ENCODE measurements at regions not wholly inside any gene's neighbourhood (a gene's known extent, or its start where the extent isn't known, plus 50 kb on each side); places are given as distances from the start of the nearest gene placed in this dataset.

DNA sequence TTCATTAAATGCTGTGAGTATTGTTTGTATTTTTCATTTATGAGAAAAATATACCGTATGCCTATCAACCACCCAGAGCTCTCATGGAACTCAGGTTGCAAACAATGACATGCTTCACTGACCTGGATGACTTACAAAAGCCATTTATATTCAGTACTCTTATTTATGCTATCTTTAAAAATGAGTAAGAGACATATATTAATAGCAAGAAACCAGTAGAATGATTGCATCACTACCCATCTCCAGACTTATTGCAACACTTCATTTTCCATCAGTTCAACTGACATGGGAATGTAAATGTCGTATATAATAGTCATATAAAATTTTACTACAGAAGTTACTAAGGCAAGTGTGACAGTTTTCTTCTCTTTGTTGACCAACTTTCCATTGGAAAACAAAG is 69.1 kb downstream of the OTP start:
- no peak for DNase-seq

DNA sequence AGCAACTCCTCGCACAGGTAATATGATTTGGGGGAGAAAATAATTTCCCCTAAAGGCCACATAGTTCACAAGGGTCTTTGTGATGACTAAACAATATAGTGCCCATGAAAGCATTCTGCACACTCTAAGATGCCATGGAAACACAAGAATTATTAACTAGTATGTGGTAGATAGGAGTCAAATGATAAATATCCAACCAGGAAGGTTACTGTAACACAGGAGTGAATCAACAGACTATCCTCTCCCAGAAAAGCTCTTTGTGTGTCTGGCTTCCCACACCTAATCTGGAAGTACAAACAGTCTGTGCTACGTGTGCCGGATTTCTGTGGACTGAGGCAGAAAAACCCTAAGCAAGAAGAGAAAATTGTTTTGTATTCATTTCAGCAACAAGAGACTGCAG is 70.0 kb downstream of the OTP start:
- DNase-seq: peak; percentile 63

DNA sequence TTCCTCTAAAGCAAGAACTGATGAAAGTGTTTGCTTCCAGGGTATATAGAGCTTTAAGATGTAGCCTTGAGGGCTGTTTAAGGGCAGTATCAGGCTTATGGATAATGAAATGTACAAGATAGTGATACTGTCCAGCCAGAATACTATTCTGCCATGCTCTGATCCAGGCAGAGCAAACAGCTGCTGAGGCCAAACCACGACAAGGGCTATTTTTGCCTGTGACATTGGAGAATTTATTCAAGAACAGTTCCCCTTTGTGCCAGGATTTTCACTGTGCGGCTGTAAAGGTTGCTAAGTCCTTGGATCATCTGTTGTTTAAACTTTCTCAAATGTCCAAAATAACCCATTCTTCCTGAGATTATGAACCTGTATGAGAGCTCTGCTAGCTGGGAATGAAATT is 70.4 kb downstream of the OTP start:
- no peak for DNase-seq

DNA sequence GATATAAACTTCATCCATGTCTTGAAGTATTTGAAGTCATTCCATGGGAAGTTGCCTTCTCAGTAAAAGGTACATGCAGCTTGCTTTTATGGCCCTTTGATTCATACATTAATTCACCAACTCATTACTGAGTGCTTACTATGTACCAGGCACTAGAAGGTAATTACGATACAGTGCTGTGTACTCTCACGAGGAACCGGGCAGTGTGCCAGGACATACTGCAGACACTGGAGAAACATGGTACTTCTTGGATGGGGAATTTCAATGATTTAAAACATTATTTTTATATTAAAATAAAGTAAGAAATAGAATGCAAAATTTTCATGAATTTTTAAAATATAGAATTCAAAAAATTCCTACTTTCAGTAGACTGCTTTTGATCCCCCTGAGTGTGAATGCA is 71.4 kb upstream of the WDR41 start:
- no peak for DNase-seq

DNA sequence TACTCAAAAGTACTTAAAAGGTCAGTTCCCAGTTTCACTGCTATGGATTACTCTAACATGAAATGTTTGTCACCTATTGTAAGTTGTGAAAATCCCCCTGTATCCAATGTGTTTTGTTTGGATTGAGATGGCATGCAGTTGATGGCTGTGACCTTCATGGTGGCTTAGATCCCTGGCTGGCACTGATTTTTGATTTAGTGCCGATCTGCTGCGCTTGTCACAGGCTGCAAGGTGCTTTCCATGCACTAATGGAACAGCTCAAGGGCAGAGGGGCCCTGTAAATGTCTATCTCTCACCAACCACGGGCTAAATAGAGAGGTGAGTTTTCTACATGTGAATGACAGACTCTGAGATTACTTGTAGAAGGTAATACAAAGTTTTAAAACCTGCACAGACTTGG is 69.8 kb upstream of the WDR41 start:
- no peak for DNase-seq

DNA sequence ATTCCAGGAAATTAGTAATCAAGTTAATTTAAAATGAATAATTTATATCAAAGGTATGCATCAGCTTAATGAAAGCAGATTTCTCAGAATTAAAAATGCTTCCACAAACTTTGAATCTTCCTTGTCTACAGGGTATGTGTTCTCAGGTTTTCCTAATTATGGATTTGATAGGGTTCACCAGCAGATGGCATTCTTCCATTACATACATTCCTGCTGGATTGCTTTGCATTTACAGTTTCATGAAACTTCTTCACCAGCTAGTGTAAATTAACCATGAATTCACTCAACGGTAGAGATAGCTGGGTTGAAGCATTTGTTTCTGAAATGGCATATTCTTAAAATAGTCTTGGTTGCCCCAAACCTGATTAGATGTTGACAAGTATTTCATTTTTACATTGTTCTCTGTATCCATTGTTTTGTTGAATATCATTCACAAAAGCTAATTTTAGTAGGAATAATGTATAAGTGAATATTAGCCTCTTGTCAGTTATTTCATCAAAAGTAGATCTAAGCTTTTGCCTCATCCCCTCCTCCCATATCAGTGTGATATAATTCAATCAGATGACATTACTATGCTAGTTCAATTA is 68.7 kb upstream of the WDR41 start:
- DNase-seq: peak; percentile 13

DNA sequence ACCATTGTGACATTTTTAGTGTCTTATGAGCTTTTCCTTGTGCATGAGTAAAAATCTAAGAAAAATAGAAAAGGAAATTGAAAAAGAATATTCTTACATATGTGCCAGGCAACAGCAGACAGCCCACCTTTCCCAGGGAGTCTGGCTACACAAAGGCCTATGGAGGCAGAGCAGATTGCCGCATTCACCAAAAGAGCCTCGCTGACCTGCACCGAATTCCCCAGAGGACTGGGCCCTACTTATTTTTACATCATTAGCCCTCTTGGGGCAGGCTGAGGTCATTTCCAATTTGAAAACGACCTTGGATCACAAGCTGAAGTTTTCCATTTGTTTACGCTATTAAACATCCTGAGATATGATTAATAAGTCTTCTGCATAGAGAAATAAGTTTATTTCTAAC is 66.2 kb upstream of the WDR41 start:
- no peak for DNase-seq

DNA sequence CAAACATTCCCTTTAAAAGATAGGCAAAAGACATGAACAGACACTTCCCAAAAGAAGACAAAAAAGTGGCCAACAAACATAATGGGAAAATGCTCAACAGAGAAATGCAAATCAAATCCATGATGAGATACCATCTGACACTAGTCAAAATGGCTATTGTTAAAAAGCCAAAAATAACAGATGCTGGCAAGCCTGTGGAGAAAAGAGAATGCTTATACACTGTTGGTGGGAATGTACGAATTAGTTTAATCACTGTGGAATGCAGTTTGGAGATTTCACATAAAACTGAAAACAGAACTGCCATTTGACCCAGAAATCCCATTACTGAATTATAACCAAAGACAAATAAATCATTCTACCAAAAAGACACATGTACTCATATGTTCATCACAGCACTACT is 58.3 kb upstream of the WDR41 start:
- no peak for DNase-seq

DNA sequence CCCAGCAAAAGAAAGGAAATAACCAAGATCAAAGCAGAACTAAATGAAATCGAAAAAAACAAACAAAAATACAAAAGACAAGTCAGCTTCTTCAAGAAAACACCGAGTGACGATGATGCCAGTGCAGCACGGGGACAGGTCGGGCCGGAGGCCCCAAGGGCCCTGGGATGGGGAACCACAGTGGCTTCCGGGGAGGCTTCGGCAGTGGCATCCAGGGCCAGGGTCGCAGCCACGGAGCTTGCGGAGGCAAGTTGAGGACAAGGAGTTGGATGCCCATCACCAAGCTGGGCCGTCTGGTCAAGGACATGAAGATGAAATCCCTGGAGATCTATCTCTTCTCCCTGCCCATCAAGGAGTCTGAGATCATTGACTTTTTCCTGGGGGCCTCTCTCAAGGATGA is 53.2 kb upstream of the WDR41 start:
- DNase-seq: no peak
